NCI-H1092 treated with DMSO at 0.1 percent for 48 hours (cell line): ENCODE measurements at regions not wholly inside any gene's neighbourhood (a gene's known extent, or its start where the extent isn't known, plus 50 kb on each side); places are given as distances from the start of the nearest gene placed in this dataset.
"Not testable (repeated sequence)": the region's sequence is repeated elsewhere in the genome, so short reads cannot be mapped to it uniquely, and the experiment has no call there.

Experiments
- DNase-seq: peaks from one replicate; lab custom pipeline; 2025; lab: John Stamatoyannopoulos, UW

- no peak for DNase-seq
Measured at GRCh38 chr7:69335331-69335730, 262.9 kb upstream of the AUTS2 start.

GRCh38 chr7:69336976-69337375, 261.3 kb upstream of the AUTS2 start:
- no peak for DNase-seq

- no peak for DNase-seq
Measured at GRCh38 chr7:69338144-69338543, 260.1 kb upstream of the AUTS2 start.

- no peak for DNase-seq
Measured at GRCh38 chr7:69341288-69341687, 257.0 kb upstream of the AUTS2 start.

DNA sequence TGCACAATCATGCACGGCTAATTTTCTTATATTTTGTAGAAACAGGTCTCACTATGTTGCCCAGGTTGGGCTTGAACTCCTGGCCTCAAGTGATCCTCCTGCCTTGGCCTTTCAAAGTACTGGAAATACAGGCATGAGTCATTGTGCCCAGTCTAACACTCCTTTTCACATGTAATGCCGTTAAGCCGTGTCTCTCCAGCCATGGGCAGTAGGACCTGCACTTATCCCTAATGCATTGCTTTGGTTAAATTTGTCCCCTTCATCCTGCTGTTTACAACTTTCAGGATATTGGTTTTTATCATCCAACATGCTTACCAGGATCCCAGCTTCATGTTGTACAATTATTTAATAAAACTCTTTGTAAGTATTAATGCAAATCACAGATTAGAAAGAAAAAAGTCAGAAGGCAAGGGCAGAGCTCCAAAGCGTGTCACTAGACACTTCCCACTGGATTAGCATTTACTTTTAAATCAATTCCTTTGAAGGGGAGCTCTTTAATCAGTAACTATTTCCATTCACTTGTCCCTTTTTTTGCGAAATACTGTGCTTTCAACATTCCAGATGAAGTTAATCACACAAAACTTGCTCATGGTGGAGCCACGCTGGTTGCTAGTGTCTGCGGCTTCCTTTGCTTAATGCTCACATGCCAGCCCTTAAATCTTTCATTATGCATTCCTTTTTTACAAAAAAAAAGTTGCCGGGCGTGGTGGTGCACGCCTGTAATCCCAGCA, 256.0 kb upstream of the AUTS2 start:
- no peak for DNase-seq

DNA sequence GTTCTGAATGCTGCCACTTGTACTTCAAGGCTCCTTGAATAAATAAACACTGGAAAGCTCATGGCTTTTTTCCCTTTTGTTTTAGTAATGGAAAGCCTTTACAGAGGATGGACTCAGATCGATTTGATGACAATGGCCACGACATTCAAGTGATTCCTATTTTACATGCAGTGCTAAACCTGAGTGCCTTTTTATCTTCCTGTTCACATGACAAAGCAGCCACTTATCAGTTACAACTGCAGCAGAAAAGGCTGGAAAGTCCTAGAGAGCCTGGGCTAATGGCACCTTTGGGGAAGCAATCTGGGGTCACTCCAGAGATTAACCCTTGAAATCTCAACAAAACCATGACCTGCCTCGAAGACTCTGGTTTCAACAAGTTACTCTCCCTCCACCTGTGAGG, 249.0 kb upstream of the AUTS2 start:
- DNase-seq: peak; percentile 92

DNA sequence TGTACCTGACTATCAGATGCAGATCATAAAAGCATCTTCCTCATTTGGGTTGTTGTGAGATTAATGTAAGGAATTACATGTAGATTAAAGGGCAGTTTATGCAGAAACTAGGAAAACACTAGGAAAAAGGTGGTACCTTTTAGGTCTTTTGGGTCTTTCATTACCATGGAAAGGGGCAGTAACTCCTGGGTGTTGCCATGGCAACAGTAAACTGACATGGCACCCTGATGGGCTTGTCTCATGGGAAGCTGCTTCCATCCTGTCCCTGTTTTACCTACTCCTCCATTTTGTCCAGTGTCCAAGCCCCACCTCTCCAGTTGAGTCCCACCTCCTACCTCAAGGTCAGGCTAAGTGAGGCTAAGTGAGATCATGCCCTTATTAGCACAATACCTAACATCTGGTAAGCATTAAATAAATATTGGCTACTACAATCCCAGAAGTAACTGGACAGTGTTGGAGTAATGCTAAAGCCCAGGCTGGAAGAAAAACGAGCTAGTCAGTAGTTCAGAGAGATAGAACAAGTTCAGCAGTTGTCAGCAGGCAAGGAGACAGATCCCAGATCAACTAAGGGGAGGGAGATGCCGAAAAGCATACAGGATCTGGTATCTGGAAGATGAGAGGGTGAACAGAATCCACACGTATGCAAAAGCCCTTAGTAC, 240.0 kb upstream of the AUTS2 start:
- no peak for DNase-seq

- no peak for DNase-seq
Measured at GRCh38 chr7:69359003-69359700, 239.1 kb upstream of the AUTS2 start.

GRCh38 chr7:69360913-69361312, 237.4 kb upstream of the AUTS2 start:
- DNase-seq: no peak

GRCh38 chr7:69363136-69363535, 235.1 kb upstream of the AUTS2 start:
- DNase-seq: no peak

GRCh38 chr7:69364813-69365643, 233.2 kb upstream of the AUTS2 start:
- no peak for DNase-seq

- DNase-seq: peak; percentile 22
Measured at GRCh38 chr7:69365651-69366192, 232.6 kb upstream of the AUTS2 start.

DNA sequence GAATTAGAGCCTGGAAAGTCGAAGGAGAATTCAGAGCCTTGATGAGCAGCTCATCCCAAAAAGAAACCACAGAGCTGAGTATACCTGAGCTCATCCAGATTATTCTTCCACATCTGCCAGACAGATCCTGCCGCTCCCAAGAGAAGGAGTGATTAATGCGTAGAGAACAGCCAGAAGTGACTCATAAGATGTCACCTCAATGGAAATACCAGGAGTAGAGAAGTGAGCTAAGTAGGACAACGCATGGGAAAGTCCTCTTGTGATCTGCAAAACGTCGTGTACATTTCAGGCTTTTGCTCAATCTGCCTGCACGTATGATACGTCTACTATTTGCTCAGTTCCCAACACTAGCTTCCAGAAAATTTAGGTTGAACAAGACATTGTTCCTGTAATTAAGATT, 230.5 kb upstream of the AUTS2 start:
- DNase-seq: no peak

DNA sequence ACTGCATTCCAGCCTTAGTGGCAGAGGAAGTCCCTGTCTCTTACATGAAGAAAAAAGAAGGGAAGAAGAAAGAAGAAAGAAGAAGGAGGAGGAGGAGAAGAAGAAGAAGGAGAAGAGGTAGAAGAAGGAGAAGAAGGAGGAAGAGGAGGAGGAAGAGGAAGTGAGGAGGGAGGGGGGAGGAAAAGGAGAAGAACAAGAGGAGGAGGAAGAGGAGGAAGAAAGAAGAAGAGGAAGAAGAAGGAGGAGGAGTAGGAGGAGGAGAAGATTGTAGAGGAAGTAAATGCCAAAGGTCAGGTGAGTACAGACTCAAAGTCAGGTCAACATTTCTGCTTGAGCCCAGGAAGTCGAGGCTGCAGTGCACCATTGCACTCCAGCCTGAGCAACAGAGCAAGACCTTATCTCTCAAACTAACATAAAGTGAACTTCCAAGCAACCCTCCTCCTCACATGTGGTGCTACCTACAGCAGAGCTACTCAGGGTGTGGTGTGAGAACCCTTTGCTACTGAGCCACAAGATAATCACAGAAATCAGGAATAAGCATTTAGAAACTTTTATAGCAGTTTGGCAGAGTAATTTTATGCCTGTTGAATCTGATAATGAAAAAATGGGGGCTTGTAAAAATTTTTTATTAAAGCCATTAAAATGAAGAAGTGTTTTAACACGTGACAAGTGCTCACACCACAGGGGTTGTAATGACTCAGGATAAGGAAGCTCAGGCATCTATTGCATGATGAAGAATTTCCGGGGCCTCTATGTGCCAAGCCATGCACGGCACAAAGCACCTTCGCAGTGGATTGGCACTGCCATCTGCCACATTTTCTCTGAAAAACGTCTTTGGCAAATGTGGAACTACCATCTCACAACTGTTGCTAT, 224.9 kb upstream of the AUTS2 start:
- DNase-seq: no peak

DNA sequence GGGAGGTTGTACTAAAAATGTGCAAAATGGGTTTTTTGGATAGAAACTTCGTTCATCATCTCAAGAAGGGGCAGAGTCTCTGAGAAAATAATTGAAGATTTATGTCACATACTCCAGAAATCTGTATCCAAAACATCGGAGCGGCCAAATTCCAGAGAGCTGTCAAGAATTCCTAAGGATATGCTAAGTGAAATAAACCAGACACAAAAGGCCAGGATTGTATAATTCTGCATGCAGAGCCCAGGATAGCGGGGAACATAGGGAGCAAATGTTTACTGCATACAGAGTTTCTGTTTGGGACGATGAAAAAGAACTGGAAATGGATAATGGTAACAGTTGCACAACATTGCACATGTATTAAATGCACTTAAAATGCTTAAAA, 224.2 kb upstream of the AUTS2 start:
- DNase-seq: no peak

GRCh38 chr7:69377191-69377590, 221.1 kb upstream of the AUTS2 start:
- DNase-seq: no peak

DNA sequence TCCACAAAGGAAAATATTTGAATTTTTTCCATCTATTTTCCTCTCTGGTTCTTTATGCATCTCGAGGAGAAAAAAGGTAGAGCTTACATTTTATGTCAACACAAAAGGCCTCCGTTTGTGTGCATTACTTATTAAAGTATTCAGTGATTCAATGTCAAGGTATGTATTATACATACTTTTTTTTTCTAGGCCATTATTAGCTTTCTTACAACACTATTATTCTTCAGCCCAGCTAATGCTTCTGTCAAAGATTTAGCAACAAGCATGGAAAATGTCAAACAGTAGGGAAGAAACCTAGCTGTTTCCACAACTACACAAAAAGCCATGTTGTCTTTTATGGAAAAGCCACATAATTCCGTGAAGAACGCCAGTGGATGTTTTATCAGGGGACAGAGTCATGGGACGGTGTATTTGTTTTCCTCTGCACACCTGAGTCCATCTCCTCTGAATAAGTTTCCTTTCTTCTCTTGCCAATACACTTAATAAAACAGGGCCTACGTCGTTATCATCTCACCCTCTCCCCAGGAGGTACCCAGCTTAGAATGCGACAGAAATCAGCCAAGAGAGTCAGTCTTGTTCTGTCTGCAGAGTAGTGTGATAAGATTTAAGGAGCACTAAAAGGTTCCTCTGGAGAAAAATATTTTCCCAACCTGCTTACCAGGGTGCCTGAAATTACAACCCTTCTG, 209.7 kb upstream of the AUTS2 start:
- DNase-seq: no peak

DNA sequence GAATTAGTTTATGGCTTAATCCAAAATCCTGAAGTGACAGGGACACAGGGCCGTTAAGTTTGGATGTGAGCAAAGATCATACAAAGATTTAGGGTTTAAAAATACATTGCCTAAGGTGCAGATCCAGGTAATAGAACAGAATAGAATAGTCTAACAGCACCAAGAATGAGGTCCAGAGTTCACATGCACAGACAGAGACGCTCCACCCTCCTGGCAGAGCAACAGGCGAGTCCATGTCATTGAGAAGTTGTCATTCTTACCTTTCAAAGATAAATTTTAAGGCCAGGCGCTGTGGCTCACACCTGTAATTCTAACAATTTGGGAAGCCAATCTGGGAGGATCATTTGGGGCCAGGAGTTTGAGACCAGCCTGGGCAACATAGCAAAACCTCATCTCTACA, 209.1 kb upstream of the AUTS2 start:
- no peak for DNase-seq

GRCh38 chr7:69393912-69394311, 204.4 kb upstream of the AUTS2 start:
- not testable (repeated sequence) for DNase-seq

DNA sequence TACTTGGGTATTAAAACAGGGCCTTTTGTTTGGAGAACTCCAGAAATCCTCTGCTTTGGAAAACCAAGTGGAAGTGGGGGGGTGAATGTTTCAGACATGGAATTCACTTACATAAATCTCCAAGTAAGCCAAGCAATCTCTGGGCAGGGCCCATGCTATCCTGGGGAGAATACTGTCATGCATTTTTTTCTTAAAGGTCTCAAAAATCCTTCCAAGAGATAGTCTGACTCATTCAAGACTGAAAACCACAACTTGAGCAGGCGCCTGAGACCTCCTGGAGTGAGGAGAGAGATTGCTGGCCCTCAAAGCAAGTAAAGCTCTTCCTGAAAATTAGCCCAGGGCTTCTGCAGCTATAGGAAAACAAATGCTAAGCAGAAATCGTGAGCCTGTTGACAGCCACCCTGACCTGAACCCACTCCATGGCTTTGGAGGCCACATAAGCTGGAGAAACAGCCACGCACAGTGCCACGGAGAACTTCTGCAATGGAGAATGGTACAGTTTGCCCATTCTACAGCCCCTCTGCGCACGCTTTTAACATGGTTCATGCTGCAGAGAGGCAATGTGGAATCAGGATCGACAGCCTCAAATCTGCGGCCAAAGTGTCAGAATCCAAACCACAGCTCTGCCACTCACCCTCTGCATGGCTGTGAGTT, 203.1 kb upstream of the AUTS2 start:
- no peak for DNase-seq
